Inflammatory macrophage (primary cell): ENCODE measurements at regions not wholly inside any gene's neighbourhood (a gene's known extent, or its start where the extent isn't known, plus 50 kb on each side); places are given as distances from the start of the nearest gene placed in this dataset.
"Not testable (repeated sequence)": the region's sequence is repeated elsewhere in the genome, so short reads cannot be mapped to it uniquely, and the experiment has no call there.

ENCODE experiments used
- DNase-seq, 2 donors: peaks; one replicate each; pipeline ENCODE4 v3.0.0-alpha.2; 2020 to 2022

GRCh38 chr20:1825938-1826445 lies 69.2 kb upstream of the SIRPA start:
- DNase-seq: peak; percentile 32 to 62

GRCh38 chr20:1825507-1825906 lies 69.7 kb upstream of the SIRPA start:
- no peak for DNase-seq

- peak in 1 of 2 donors; percentile 42 for DNase-seq
Measured at GRCh38 chr20:1824834-1825233, 70.4 kb upstream of the SIRPA start.

GRCh38 chr20:1824181-1824580 lies 71.0 kb upstream of the SIRPA start:
- peak; percentile 85 to 90 for DNase-seq

- peak; percentile 31 to 67 for DNase-seq
Measured at GRCh38 chr20:1823450-1823844, 71.8 kb upstream of the SIRPA start.

- no peak for DNase-seq
Measured at GRCh38 chr20:1822564-1823449, 72.4 kb upstream of the SIRPA start.

- peak; percentile 94 to 96 for DNase-seq
Measured at GRCh38 chr20:1820138-1821079, 74.8 kb upstream of the SIRPA start.

- DNase-seq: peak; percentile 72 to 81
Measured at GRCh38 chr20:1819311-1820137, 75.7 kb upstream of the SIRPA start.

GRCh38 chr20:1818895-1819294 lies 76.3 kb upstream of the SIRPA start:
- no peak for DNase-seq

- no peak for DNase-seq
Measured at GRCh38 chr20:1818247-1818840, 76.9 kb upstream of the SIRPA start.

- no peak for DNase-seq
Measured at GRCh38 chr20:1817577-1818211, 77.5 kb upstream of the SIRPA start.

- peak in 1 of 2 donors; percentile 51 for DNase-seq
Measured at GRCh38 chr20:1816384-1817381, 78.5 kb upstream of the SIRPA start.

- no peak for DNase-seq
Measured at GRCh38 chr20:1815502-1816085, 79.6 kb upstream of the SIRPA start.

- not testable (repeated sequence) for DNase-seq
Measured at GRCh38 chr20:1814861-1815260, 80.3 kb upstream of the SIRPA start.

- DNase-seq: no peak
Measured at GRCh38 chr20:1813674-1814635, 81.3 kb upstream of the SIRPA start.

GRCh38 chr20:1813101-1813529 lies 82.1 kb upstream of the SIRPA start:
- no peak for DNase-seq

GRCh38 chr20:1811621-1812498 lies 83.3 kb upstream of the SIRPA start:
- no peak for DNase-seq
